Left ventricle myocardium inferior (tissue), 1 donor: ENCODE measurements at regions not wholly inside any gene's neighbourhood (a gene's known extent, or its start where the extent isn't known, plus 50 kb on each side); places are given as distances from the start of the nearest gene placed in this dataset.
"Not testable (repeated sequence)": the region's sequence is repeated elsewhere in the genome, so short reads cannot be mapped to it uniquely, and the experiment has no call there.

Experiments used
- DNase-seq: peaks from one replicate; pipeline ENCODE4 v3.0.0-alpha.2; 2020
- H3K27ac ChIP-seq: fragments of 200-600 bp; replicated peaks from 2 replicates; pipeline ENCODE4 v1.8.0; 2021
- H3K27me3 ChIP-seq: fragments of 200-600 bp; 2 replicates; pipeline ENCODE4 v1.8.0; 2021; ENCODE audit warnings: low read depth
- H3K36me3 ChIP-seq: fragments of 200-600 bp; 2 replicates; pipeline ENCODE4 v1.8.0; 2021
- H3K4me1 ChIP-seq: fragments of 200-600 bp; 2 replicates; pipeline ENCODE4 v1.8.0; 2021
- H3K4me3 ChIP-seq: fragments of 200-600 bp; 2 replicates; pipeline ENCODE4 v1.8.0; 2021; ENCODE audit warnings: mild to moderate bottlenecking, moderate library complexity
- H3K9me3 ChIP-seq: fragments of 200-600 bp; replicated peaks from 2 replicates; pipeline ENCODE4 v1.8.0; 2021
- CTCF ChIP-seq: fragments of 200-600 bp; IDR thresholded peaks from 2 replicates; pipeline ENCODE4 v1.8.0; 2021; ENCODE audit warnings: antibody characterized with exemption, mild to moderate bottlenecking, borderline replicate concordance
- intact Hi-C: fragments of 100-400 bp; cut with micrococcal nuclease; formaldehyde crosslinking; loops from one replicate; pipeline ENCODE4 v1.11.0; 2022
- donor health status: DM: no; HTN: yes; CAD: no; lungs with severe emphysema.

DNA sequence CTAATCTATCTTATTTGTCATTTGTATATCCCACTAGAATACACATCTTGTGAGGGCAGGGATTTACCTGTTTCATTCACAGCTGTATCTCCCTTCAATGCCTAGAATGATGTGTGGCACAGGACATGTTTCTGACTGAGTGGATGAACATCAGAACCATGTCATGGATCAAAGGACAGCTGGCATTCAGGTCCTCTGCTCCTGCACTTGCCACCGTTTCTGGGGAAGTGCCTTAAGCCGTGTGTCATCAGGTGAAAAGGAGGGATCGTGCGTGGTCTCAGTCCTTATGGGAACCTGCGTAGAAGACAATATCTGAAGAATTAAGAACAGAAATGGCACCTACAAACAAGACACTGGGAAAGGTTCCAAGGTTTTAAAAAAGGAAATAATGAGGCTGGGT is 206.1 kb upstream of the GATA6 start:
- no peak overlapping the region for H3K27ac ChIP-seq
- no peaks in the 10 kb centered on the region for H3K36me3 ChIP-seq
- intact Hi-C loops = no loop called here
- H3K4me3 ChIP-seq = no peak overlapping the region
- H3K27me3 ChIP-seq = no peaks in the 10 kb centered on the region
- no peaks in the 10 kb centered on the region for H3K9me3 ChIP-seq
- TF ChIP-seq CTCF = no peak
- no peak for DNase-seq
- peaks cover 10% of the 10 kb centered on the region for H3K4me1 ChIP-seq

- Histone ChIP-seq H3K4me1 (no peaks in the 10 kb centered on the region), H3K36me3 (no peaks in the 10 kb centered on the region), H3K27me3 (no peaks in the 10 kb centered on the region), H3K4me3 (no peak overlapping the region), H3K27ac (no peak overlapping the region), H3K9me3 (no peaks in the 10 kb centered on the region)
- intact Hi-C loops = no loop called here
- no peak for TF ChIP-seq CTCF
- DNase-seq = no peak
These were observed 201.1 kb upstream of the GATA6 start for GRCh38 chr18:21968338-21968737.

- intact Hi-C loops = no loop called here
- H3K36me3 ChIP-seq = no peaks in the 10 kb centered on the region
- no peak overlapping the region for H3K4me3 ChIP-seq
- no peak overlapping the region for H3K27ac ChIP-seq
- no peaks in the 10 kb centered on the region for H3K27me3 ChIP-seq
- no peak for TF ChIP-seq CTCF
- no peaks in the 10 kb centered on the region for H3K4me1 ChIP-seq
- DNase-seq = no peak
- no peaks in the 10 kb centered on the region for H3K9me3 ChIP-seq
These were observed 197.1 kb upstream of the GATA6 start for GRCh38 chr18:21972281-21972680.

GRCh38 chr18:21975954-21976353 is 193.4 kb upstream of the GATA6 start:
- intact Hi-C loops, H3K4me1 ChIP-seq, H3K9me3 ChIP-seq, H3K27ac ChIP-seq, H3K4me3 ChIP-seq, DNase-seq, H3K27me3 ChIP-seq, H3K36me3 ChIP-seq: not testable (repeated sequence)

DNA sequence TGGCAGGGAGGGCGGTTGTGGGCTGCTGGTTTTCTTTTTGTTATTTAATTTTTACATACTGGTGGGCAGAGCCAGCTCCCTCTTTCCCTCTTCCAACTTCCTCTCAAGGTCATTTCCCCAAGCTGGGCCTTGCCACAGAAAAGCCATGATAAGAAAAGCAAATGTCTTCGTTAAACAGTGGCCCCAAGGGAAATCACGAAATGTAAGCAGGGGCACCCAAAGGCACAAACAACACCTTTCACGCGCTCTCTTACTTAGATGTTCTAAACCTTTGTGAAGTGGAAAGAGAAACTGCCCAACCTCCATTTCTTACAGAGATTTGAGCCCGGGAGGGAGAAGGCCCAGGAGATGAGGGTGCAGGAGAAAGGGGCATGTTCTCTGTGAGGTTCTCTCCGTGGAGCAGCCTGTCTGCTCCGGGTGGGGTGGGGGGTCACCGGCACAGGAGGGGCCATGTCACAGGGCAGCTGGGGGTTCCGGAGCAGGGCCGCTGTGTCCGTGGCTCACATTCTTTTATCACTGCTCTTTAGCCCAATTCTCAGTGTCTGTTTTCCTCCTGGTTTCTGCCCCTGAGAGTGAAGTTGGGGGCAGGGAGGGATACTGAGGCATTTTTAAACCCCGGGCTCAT is 190.7 kb upstream of the GATA6 start:
- Histone ChIP-seq H3K9me3 (peaks cover 8% of the 10 kb centered on the region), H3K27ac (no peak overlapping the region), H3K36me3 (no peaks in the 10 kb centered on the region), H3K27me3 (no peaks in the 10 kb centered on the region), H3K4me3 (no peak overlapping the region), H3K4me1 (no peaks in the 10 kb centered on the region)
- no peak for DNase-seq
- TF ChIP-seq CTCF = no peak
- intact Hi-C loops = no loop called here

DNA sequence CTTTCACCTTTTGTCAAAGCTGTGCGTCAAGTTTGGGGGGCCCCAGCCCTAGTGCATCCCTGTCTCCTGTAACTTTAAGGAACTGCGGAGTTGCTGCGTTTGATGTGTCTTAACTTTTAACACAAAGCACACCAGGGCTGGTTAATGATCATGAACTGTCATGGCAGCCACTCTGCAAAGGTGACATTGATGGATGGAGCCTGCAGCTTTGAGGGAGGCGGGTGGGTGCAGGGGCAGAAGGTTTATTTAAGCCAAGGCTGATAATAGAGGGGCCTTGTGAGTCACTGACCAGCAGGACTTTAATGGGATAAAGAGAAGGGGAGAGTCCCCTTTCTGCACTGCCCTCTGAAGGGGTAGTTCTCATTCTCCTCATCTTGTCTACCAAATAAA is 190.2 kb upstream of the GATA6 start:
- no peaks in the 10 kb centered on the region for H3K4me1 ChIP-seq
- intact Hi-C loops = no loop called here
- no peak overlapping the region for H3K4me3 ChIP-seq
- TF ChIP-seq CTCF = no peak
- DNase-seq = no peak
- no peaks in the 10 kb centered on the region for H3K36me3 ChIP-seq
- peaks cover 8% of the 10 kb centered on the region for H3K9me3 ChIP-seq
- H3K27me3 ChIP-seq = no peaks in the 10 kb centered on the region
- no peak overlapping the region for H3K27ac ChIP-seq
